ENCODE measurements at regions not wholly inside any gene's neighbourhood (a gene's known extent, or its start where the extent isn't known, plus 50 kb on each side); places are given as distances from the start of the nearest gene placed in this dataset.
"Not testable (repeated sequence)": the region's sequence is repeated elsewhere in the genome, so short reads cannot be mapped to it uniquely, and the experiment has no call there.

DNA sequence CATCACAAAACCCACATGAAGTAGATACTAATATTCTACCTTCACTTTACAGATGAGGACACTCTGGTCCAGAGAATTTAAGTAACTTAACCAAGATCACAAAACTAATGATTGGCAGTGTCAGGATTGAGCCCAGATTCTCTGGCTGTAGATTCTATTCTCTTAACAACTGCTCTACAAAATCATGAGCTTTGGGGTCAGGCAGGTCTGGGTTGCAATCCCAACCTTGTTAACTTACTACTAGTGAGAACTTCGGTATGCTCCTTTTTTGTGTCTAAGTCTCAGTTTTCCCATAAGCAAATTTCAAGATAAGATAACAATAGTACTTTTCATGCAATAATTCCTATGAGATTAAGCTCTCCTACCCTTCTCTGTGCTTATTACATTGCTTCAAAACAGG, 127.5 kb downstream of the SPDYE17 start:
- TF ChIP-seq, protein P1, sequence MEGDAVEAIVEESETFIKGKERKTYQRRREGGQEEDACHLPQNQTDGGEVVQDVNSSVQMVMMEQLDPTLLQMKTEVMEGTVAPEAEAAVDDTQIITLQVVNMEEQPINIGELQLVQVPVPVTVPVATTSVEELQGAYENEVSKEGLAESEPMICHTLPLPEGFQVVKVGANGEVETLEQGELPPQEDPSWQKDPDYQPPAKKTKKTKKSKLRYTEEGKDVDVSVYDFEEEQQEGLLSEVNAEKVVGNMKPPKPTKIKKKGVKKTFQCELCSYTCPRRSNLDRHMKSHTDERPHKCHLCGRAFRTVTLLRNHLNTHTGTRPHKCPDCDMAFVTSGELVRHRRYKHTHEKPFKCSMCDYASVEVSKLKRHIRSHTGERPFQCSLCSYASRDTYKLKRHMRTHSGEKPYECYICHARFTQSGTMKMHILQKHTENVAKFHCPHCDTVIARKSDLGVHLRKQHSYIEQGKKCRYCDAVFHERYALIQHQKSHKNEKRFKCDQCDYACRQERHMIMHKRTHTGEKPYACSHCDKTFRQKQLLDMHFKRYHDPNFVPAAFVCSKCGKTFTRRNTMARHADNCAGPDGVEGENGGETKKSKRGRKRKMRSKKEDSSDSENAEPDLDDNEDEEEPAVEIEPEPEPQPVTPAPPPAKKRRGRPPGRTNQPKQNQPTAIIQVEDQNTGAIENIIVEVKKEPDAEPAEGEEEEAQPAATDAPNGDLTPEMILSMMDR (IDR thresholded peaks at IDR 0.05), result not testable (repeated sequence)
- not testable (repeated sequence) for TF ChIP-seq POLR2A (IDR thresholded peaks at IDR 0.05; ENCODE audit: low read depth); POLR2AphosphoS5 (IDR thresholded peaks at IDR 0.05)

Data from esophagus muscularis mucosa (tissue), 3 donors.